Trophoblast cell (in vitro differentiated cells and primary cell): ENCODE measurements at regions not wholly inside any gene's neighbourhood (a gene's known extent, or its start where the extent isn't known, plus 50 kb on each side); places are given as distances from the start of the nearest gene placed in this dataset.

ENCODE experiments used
- DNase-seq, 2 donors: peaks; one replicate each; pipeline ENCODE4 v3.0.0-alpha.2; 2016
- H2AFZ ChIP-seq: 2 replicates; pipeline ENCODE4 v1.6.1; 2013; ENCODE audit warnings: low read length, moderate library complexity, mild to moderate bottlenecking; ENCODE audit not compliant: insufficient read depth, poor library complexity
- H2AK5ac ChIP-seq: 2 replicates; pipeline ENCODE4 v1.6.1; 2013; ENCODE audit warnings: mild to moderate bottlenecking, low read length
- H2BK120ac ChIP-seq: 2 replicates; pipeline ENCODE4 v1.6.1; 2013; ENCODE audit warnings: low read length, mild to moderate bottlenecking, moderate library complexity; ENCODE audit not compliant: insufficient read depth, poor library complexity
- H2BK12ac ChIP-seq: 2 replicates; pipeline ENCODE4 v1.6.1; 2013; ENCODE audit warnings: mild to moderate bottlenecking, low read length, moderate library complexity
- H2BK5ac ChIP-seq: 2 replicates; pipeline ENCODE4 v1.6.1; 2013; ENCODE audit warnings: low read length, low read depth, moderate library complexity, mild to moderate bottlenecking; ENCODE audit not compliant: poor library complexity
- H3K14ac ChIP-seq: 2 replicates; pipeline ENCODE4 v1.6.1; 2013; ENCODE audit warnings: mild to moderate bottlenecking, low read length
- H3K18ac ChIP-seq: 2 replicates; pipeline ENCODE4 v1.6.1; 2013; ENCODE audit warnings: mild to moderate bottlenecking, low read length
- H3K23ac ChIP-seq: 2 replicates; pipeline ENCODE4 v1.6.1; 2013; ENCODE audit warnings: low read length
- H3K27ac ChIP-seq: 2 replicates; pipeline ENCODE4 v1.5.1; 2013; ENCODE audit warnings: low read depth, mild to moderate bottlenecking, inconsistent platforms, low read length, moderate library complexity
- H3K27me3 ChIP-seq: 2 replicates; pipeline ENCODE4 v1.6.1; 2013; ENCODE audit warnings: inconsistent platforms, mild to moderate bottlenecking, low read length, moderate library complexity; ENCODE audit not compliant: insufficient read depth
- H3K36me3 ChIP-seq, 2 experiments: 1 replicate in 1 of 2; 2 replicates in 1 of 2; pipeline ENCODE4 v1.6.1; 2013; ENCODE audit warnings: low read length in 2 of 2, mild to moderate bottlenecking in 2 of 2, moderate library complexity in 1 of 2; ENCODE audit not compliant: insufficient read depth in 2 of 2, control insufficient read depth in 1 of 2
- H3K4ac ChIP-seq: 2 replicates; pipeline ENCODE4 v1.6.1; 2013; ENCODE audit warnings: low read depth, mild to moderate bottlenecking, low read length, moderate library complexity
- H3K4me1 ChIP-seq, 2 experiments: 1 replicate in 1 of 2; 2 replicates in 1 of 2; pipeline ENCODE4 v1.6.1; 2013; ENCODE audit warnings: low read length in 2 of 2, mild to moderate bottlenecking in 2 of 2, moderate library complexity in 1 of 2; ENCODE audit not compliant: insufficient read depth in 2 of 2, control insufficient read depth in 1 of 2
- H3K4me2 ChIP-seq: 2 replicates; pipeline ENCODE4 v1.6.1; 2013; ENCODE audit warnings: inconsistent platforms, mild to moderate bottlenecking, low read length, moderate library complexity
- H3K4me3 ChIP-seq: 2 replicates; pipeline ENCODE4 v1.5.1; 2013; ENCODE audit warnings: mild to moderate bottlenecking, low read depth, low read length, inconsistent platforms
- H3K79me1 ChIP-seq: one replicate; pipeline ENCODE4 v1.6.1; 2013; ENCODE audit warnings: low read length
- H3K79me2 ChIP-seq: 2 replicates; pipeline ENCODE4 v1.6.1; 2013; ENCODE audit warnings: low read length, mild to moderate bottlenecking; ENCODE audit not compliant: control insufficient read depth, insufficient read depth, poor library complexity
- H3K9ac ChIP-seq: 2 replicates; pipeline ENCODE4 v1.6.1; 2013; ENCODE audit warnings: mild to moderate bottlenecking, low read length
- H3K9me3 ChIP-seq: 2 replicates; pipeline ENCODE4 v1.6.1; 2013; ENCODE audit warnings: low read depth, mild to moderate bottlenecking, control low read depth, inconsistent platforms, low read length; ENCODE audit not compliant: insufficient read depth
- H4K12ac ChIP-seq: 2 replicates; pipeline ENCODE4 v1.6.1; 2013; ENCODE audit warnings: low read depth, mild to moderate bottlenecking, low read length, moderate library complexity
- H4K8ac ChIP-seq: 2 replicates; pipeline ENCODE4 v1.6.1; 2013; ENCODE audit warnings: low read depth, mild to moderate bottlenecking, low read length, moderate library complexity
- H4K91ac ChIP-seq: one replicate; pipeline ENCODE4 v1.6.1; 2013; ENCODE audit warnings: low read depth, mild to moderate bottlenecking, low read length, moderate library complexity
- WGBS: extraction: QIAGEN DNeasy Blood & Tissue Kit; methylation state at CpG from one replicate; pipeline ENCODE4 v1.1.7; 2013; ENCODE audit warnings: missing lambda C conversion rate; ENCODE audit not compliant: insufficient read length, insufficient coverage; ENCODE audit errors: extremely low coverage; 5-methylcytosine and 5-hydroxymethylcytosine counted together

- H3K27me3 ChIP-seq, result no peaks in the 10 kb centered on the region
Measured at GRCh38 chr7:134371971-134372370, 55.2 kb upstream of the SLC35B4 start.

GRCh38 chr7:134371536-134371935, 54.8 kb upstream of the SLC35B4 start:
- no CpG with 5 or more reads among the region's 4 CpGs for WGBS
- no peak for DNase-seq
- H3K27me3 ChIP-seq, result no peaks in the 10 kb centered on the region
- no peak overlapping the region for H3K9ac ChIP-seq
- H3K4me2 ChIP-seq, result no peak overlapping the region
- H3K23ac ChIP-seq, result no peak overlapping the region
- H3K9me3 ChIP-seq, result peaks cover 2% of the 10 kb centered on the region
- H3K4me1 ChIP-seq, result no peaks in the 10 kb centered on the region
- no peaks in the 10 kb centered on the region for H3K36me3 ChIP-seq
- no peak overlapping the region for H2AK5ac ChIP-seq
- H3K79me2 ChIP-seq, result no peaks in the 10 kb centered on the region
- H2BK120ac ChIP-seq, result no peak overlapping the region
- no peak overlapping the region for H4K12ac ChIP-seq
- H2AFZ ChIP-seq, result no peak overlapping the region
- no peak overlapping the region for H2BK12ac ChIP-seq
- no peak overlapping the region for H4K91ac ChIP-seq
- H4K8ac ChIP-seq, result no peak overlapping the region
- no peak overlapping the region for H2BK5ac ChIP-seq
- H3K4me3 ChIP-seq, result no peak overlapping the region
- H3K4ac ChIP-seq, result no peak overlapping the region
- H3K79me1 ChIP-seq, result no peaks in the 10 kb centered on the region
- no peak overlapping the region for H3K14ac ChIP-seq
- H3K27ac ChIP-seq, result no peak overlapping the region
- no peak overlapping the region for H3K18ac ChIP-seq

More at GRCh38 chr7:134371971-134372370, 55.2 kb upstream of the SLC35B4 start:
- H2BK12ac ChIP-seq, result no peak overlapping the region
- H4K91ac ChIP-seq, result no peak overlapping the region
- H4K8ac ChIP-seq, result no peak overlapping the region
- no peak overlapping the region for H3K23ac ChIP-seq
- H2BK120ac ChIP-seq, result no peak overlapping the region
- no peaks in the 10 kb centered on the region for H3K36me3 ChIP-seq
- WGBS, result no CpG with 5 or more reads among the region's 5 CpGs
- H3K79me2 ChIP-seq, result no peaks in the 10 kb centered on the region
- no peak overlapping the region for H2AFZ ChIP-seq
- H3K9ac ChIP-seq, result no peak overlapping the region
- no peak overlapping the region for H4K12ac ChIP-seq
- no peak overlapping the region for H3K27ac ChIP-seq
- H3K4me3 ChIP-seq, result no peak overlapping the region
- H3K14ac ChIP-seq, result no peak overlapping the region
- H3K4ac ChIP-seq, result no peak overlapping the region
- no peak for DNase-seq
- peaks cover 2% of the 10 kb centered on the region for H3K9me3 ChIP-seq
- no peak overlapping the region for H3K18ac ChIP-seq
- no peak overlapping the region for H2BK5ac ChIP-seq
- H2AK5ac ChIP-seq, result no peak overlapping the region
- no peaks in the 10 kb centered on the region for H3K4me1 ChIP-seq
- H3K79me1 ChIP-seq, result no peaks in the 10 kb centered on the region
- H3K4me2 ChIP-seq, result no peak overlapping the region

GRCh38 chr7:134370135-134370534, 53.4 kb upstream of the SLC35B4 start:
- no peak overlapping the region for H2AFZ ChIP-seq
- no peak overlapping the region for H3K9ac ChIP-seq
- H3K4me1 ChIP-seq, result no peaks in the 10 kb centered on the region
- no peak overlapping the region for H4K91ac ChIP-seq
- peaks cover 2% of the 10 kb centered on the region for H3K9me3 ChIP-seq
- no peak overlapping the region for H3K27ac ChIP-seq
- no peak overlapping the region for H2AK5ac ChIP-seq
- WGBS, result no CpG with 5 or more reads among the region's 4 CpGs
- no peak overlapping the region for H2BK120ac ChIP-seq
- H2BK12ac ChIP-seq, result no peak overlapping the region
- H3K79me2 ChIP-seq, result no peaks in the 10 kb centered on the region
- no peak overlapping the region for H3K14ac ChIP-seq
- no peak overlapping the region for H2BK5ac ChIP-seq
- H4K8ac ChIP-seq, result no peak overlapping the region
- no peaks in the 10 kb centered on the region for H3K36me3 ChIP-seq
- H3K4me3 ChIP-seq, result no peak overlapping the region
- H3K27me3 ChIP-seq, result no peaks in the 10 kb centered on the region
- H3K23ac ChIP-seq, result no peak overlapping the region
- no peak overlapping the region for H4K12ac ChIP-seq
- no peak overlapping the region for H3K18ac ChIP-seq
- H3K4me2 ChIP-seq, result no peak overlapping the region
- no peak for DNase-seq
- no peak overlapping the region for H3K4ac ChIP-seq
- H3K79me1 ChIP-seq, result no peaks in the 10 kb centered on the region

- Histone ChIP-seq H4K91ac (no peak overlapping the region), H3K9me3 (peaks cover 2% of the 10 kb centered on the region), H2BK12ac (no peak overlapping the region), H3K18ac (no peak overlapping the region), H3K4me1 (no peaks in the 10 kb centered on the region), H3K14ac (no peak overlapping the region), H3K79me1 (no peaks in the 10 kb centered on the region), H4K8ac (no peak overlapping the region), H3K9ac (no peak overlapping the region), H3K79me2 (no peaks in the 10 kb centered on the region), H3K23ac (no peak overlapping the region), H3K4me2 (no peak overlapping the region), H2BK5ac (no peak overlapping the region), H3K27me3 (no peaks in the 10 kb centered on the region), H2BK120ac (no peak overlapping the region), H2AFZ (no peak overlapping the region), H2AK5ac (no peak overlapping the region), H3K4ac (no peak overlapping the region), H3K4me3 (no peak overlapping the region), H3K27ac (no peak overlapping the region), H3K36me3 (no peaks in the 10 kb centered on the region), H4K12ac (no peak overlapping the region)
- peak in 1 of 2 donors; percentile 24 for DNase-seq
- WGBS, result no CpG with 5 or more reads among the region's 2 CpGs
Measured at GRCh38 chr7:134368851-134369544, 52.3 kb upstream of the SLC35B4 start.
